ENCODE measurements at regions not wholly inside any gene's neighbourhood (a gene's known extent, or its start where the extent isn't known, plus 50 kb on each side); places are given as distances from the start of the nearest gene placed in this dataset.

GRCh38 chr7:156376317-156376716 is 264.3 kb upstream of the RNF32 start:
- TF ChIP-seq CTCF (conservative IDR thresholded peaks at IDR 0.05 in 1 of 2, IDR thresholded peaks at IDR 0.05 in 1 of 2; ENCODE audit: extremely low read depth in 1 of 2, insufficient read depth in 1 of 2, low read depth in 1 of 2, low read length in 2 of 2) (no peak), EZH2 (IDR thresholded peaks at IDR 0.05; ENCODE audit: borderline replicate concordance, low read length) (no peak)

Measured in mammary epithelial cell (primary cell).